ENCODE measurements at regions not wholly inside any gene's neighbourhood (a gene's known extent, or its start where the extent isn't known, plus 50 kb on each side); places are given as distances from the start of the nearest gene placed in this dataset.
"Not testable (repeated sequence)": the region's sequence is repeated elsewhere in the genome, so short reads cannot be mapped to it uniquely, and the experiment has no call there.

DNA sequence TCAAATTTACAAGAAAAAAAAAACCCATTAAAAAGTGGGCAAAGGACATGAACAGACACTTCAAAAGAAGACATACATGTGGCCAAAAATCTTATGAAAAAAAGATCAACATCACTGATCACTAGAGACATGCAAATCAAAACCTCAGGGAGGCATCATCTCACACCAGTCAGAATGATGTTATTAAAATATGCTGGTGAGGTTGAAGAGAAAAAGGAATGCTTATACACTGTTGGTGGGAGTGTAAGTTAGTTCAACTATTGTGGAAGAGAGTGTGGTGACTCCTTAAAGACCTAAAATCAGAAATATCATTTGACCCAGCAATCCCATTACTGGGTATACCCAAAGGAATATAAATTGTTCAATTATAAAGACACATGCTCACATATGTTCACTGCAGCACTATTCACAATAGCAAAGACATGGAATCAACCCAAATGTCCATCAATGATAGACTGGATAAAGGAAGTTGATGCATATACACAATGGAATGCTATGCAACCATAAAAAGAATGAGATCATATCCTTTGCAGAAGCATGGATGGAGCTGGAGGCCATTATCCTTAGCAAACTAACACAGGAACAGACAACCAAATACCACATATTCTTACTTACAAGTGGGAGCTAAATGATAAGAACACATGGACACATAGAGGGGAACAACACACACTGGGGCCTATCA, 100.3 kb upstream of the GALNT15 start:
- not testable (repeated sequence) for DNase-seq (ENCODE audit: low read depth, low spot score)

- no peak for DNase-seq (ENCODE audit: low read depth, low spot score)
These were observed 98.8 kb upstream of the GALNT15 start for GRCh38 chr3:16075647-16076046.

GRCh38 chr3:16076564-16076963, 97.9 kb upstream of the GALNT15 start:
- no peak for DNase-seq (ENCODE audit: low read depth, low spot score)

GRCh38 chr3:16077146-16077545, 97.3 kb upstream of the GALNT15 start:
- not testable (repeated sequence) for DNase-seq (ENCODE audit: low read depth, low spot score)

GRCh38 chr3:16077681-16078080, 96.8 kb upstream of the GALNT15 start:
- not testable (repeated sequence) for DNase-seq (ENCODE audit: low read depth, low spot score)

DNA sequence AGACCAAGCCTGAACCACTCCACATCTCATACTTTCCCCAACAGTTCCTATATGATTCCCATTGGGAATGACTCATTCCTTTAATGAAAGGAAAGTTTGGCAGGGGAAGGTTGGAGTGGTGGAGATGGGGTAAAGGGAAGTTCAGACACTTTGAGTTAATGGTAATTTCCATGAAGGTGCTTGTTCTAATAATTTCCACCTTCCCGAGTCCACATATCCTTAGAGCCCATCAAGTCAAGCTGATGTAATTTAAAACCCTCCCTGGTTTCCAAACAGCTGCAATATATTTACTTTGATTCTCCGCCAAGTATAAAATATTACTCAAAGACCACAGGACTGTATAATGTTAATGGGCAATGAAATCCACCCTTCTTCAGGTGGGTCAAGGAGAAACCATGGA, 95.0 kb upstream of the GALNT15 start:
- no peak for DNase-seq (ENCODE audit: low read depth, low spot score)

- no peak for DNase-seq (ENCODE audit: low read depth, low spot score)
These were observed 92.8 kb upstream of the GALNT15 start for GRCh38 chr3:16081661-16082060.

GRCh38 chr3:16084887-16085286, 89.6 kb upstream of the GALNT15 start:
- DNase-seq (ENCODE audit: low read depth, low spot score) = no peak

DNA sequence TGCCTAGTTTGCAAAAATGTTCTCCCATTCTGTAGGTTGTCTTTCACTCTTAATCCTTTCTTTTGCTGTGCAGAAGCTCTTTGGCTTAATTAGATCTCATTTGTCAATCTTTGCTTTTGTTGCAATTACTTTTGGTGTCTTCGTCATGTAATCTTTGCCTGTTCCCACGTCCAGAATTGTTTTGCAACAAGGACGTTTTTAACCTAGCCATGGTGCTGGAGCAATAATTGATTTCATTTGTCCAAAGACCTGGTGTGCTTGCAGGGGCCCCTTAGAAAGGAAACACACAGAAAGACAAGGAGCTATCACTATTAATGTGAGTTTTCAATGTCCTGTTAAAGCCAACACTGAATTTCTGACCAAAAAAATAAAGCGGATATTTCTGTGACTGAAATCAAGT, 89.1 kb upstream of the GALNT15 start:
- DNase-seq (ENCODE audit: low read depth, low spot score) = no peak

- DNase-seq (ENCODE audit: low read depth, low spot score) = no peak
These were observed 88.4 kb upstream of the GALNT15 start for GRCh38 chr3:16085884-16086608.

- DNase-seq (ENCODE audit: low read depth, low spot score) = no peak
These were observed 87.8 kb upstream of the GALNT15 start for GRCh38 chr3:16086690-16087089.

- no peak for DNase-seq (ENCODE audit: low read depth, low spot score)
These were observed 86.0 kb upstream of the GALNT15 start for GRCh38 chr3:16088496-16088895.

DNA sequence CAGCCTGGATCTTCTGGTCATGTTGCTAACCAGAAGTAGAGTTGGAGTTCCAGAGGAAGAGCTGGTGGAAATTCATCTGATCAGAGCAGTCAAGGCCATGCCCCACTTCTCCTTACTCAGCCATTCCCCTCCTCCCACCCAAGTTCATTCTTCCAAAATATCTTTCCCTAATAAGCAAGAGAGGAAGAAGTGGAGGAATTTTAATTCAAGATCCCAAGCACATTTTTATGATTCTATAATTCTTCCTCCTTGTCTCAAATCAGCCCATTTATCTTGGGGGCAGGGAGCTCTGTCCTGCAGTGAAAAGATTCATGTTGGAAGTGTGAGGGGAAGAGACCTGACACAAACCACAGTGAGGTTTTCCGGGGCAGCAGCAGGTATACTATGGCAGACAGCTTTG, 85.0 kb upstream of the GALNT15 start:
- no peak for DNase-seq (ENCODE audit: low read depth, low spot score)

- no peak for DNase-seq (ENCODE audit: low read depth, low spot score)
These were observed 84.5 kb upstream of the GALNT15 start for GRCh38 chr3:16090024-16090423.

- DNase-seq (ENCODE audit: low read depth, low spot score) = no peak
These were observed 83.8 kb upstream of the GALNT15 start for GRCh38 chr3:16090706-16091105.

- no peak for DNase-seq (ENCODE audit: low read depth, low spot score)
These were observed 81.6 kb upstream of the GALNT15 start for GRCh38 chr3:16092923-16093322.

DNA sequence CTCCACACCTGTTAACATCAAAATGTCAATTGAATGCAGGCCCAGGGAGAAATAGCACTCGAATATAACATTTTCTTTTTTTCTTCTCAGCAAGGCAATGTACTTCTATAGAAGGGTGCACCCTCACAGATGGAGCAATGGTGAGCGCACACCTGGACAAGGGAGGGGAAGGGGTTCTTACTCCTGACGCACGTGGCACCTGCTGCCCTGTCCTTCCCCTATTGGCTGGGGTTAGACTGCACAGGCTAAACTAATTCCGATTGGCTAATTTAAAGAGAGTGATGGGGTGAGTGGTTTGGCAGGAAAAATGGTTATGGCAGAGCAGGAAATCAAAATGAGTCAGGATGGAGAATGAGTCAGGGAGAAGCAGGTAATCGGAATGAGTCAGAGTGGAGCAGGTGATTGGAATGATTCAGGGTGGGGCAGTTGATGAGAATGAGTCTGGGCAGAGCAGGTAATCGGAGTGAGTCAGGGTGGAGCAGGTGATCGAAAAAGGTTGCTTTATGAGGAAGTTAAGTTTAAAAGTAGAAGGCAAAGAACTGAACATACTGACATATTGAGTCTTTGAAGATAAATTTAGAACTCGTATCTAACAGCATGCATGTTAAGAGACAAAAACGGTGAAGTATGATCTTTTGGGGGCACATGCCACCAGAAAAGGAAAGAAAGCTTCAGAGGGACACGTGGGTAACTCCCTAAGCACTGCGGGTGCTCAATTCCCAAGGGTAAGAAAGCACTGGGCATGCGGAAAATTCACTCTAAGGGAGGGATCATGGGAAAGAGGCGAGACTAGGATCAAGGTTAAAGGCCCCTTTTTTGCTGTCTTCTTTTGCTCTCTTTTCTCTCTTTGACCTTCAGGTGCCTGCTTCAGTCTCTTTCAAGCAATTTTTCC, 72.9 kb upstream of the GALNT15 start:
- DNase-seq (ENCODE audit: low read depth, low spot score) = no peak

DNA sequence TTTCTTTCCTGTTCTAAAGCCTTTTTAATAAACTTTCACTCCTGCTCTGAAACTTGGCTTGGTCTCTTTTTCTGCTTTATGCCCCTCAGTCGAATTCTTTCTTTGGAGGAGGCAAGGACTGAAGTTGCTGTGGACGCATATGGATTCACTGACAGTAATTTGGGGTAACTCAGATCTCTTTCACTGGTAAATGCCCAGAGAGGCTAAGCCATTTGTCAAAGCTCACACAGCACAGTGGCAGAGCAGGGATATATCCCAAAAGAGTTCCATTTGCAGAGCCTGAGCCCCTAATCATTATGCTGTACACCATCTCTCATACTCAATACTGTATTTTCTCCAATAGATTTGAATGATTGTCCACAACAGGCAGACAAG, 72.3 kb upstream of the GALNT15 start:
- DNase-seq (ENCODE audit: low read depth, low spot score) = no peak

DNA sequence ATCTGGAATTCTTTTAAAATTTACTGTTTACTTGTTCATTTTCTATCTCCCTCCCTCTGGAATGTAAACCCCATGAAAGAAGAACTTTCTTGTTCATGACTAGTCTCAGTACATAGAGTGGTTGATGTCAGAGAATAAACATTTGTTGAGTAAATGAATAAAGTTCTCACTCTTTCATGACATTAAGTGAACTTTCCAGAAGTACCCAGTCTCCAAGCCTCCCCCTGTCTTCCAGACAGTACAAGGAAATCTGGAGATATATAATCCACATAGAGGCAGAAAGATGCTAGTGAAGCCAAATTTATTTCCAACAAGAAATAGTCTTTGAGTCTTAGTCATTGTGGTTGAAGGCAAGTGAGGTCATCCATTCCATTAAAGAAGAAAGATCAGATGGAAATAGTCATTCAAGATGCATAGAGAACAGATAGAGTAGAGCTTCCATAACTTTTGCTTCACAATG, 71.5 kb upstream of the GALNT15 start:
- DNase-seq (ENCODE audit: low read depth, low spot score) = no peak

DNA sequence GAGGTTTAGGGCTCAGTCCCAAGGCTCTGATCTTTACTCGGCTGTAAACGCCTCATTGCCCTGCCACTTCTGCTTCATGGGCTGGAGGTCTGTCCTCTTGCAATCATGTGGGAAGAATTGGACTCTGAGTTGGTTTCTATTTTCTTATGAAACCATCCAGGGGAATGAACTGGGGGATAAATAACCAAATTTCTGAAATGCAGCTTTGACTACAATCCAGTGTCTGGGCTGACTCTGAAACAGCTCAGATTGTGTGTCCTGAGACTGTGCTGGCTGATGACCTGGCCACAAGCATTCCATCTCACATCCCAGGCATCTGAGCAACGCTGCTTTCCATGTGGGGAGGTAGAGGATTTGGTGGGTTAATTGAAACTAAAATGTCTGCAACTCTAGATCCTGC, 71.0 kb upstream of the GALNT15 start:
- DNase-seq (ENCODE audit: low read depth, low spot score) = no peak

DNA sequence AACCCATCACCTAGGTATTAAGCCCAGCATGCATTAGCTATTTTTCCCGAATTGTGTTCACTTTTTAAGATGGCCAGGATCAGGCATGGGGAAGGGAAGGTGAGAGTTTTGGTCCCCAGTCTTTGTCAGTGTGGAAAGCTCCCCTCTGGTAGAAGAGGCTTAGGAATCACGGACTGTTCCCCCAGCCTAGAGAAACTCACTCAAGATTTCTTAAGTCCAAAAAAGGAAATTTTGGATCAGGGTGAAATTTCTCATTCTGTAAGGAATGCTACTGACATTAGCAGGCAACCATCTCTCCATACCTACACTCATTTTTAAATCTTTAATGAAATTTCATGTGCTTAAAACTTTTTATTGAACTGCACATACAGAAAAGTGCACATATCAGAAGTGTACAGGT, 70.3 kb upstream of the GALNT15 start:
- no peak for DNase-seq (ENCODE audit: low read depth, low spot score)

DNA sequence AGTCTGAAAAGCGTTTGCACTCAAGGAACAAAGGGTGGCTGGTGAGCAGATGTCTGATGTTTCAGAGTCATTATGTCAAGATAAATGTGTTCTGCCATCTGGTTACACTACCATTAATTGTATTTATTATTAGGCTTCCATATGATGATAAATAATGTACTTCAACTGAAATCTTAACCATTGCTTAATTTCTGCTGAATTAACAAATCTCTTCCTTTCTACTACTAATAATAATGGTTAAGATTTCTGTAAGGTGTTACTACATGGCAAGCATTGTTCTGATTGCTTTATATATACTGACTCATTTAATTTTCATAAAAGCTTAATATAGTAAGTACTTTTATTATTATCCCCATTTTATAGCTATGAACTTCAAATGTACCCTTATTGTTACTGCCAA, 68.4 kb upstream of the GALNT15 start:
- no peak for DNase-seq (ENCODE audit: low read depth, low spot score)
